ENCODE measurements at regions not wholly inside any gene's neighbourhood (a gene's known extent, or its start where the extent isn't known, plus 50 kb on each side); places are given as distances from the start of the nearest gene placed in this dataset.

- no peak for TF ChIP-seq CTCF (IDR thresholded peaks at IDR 0.05)
- no peak for TF ChIP-seq POLR2A (IDR thresholded peaks at IDR 0.05)
These were observed 99.6 kb upstream of the SLC24A3 start for GRCh38 chr20:19112828-19113227.
